Erythroblast (primary cell): ENCODE measurements at regions not wholly inside any gene's neighbourhood (a gene's known extent, or its start where the extent isn't known, plus 50 kb on each side); places are given as distances from the start of the nearest gene placed in this dataset.

Experiments used
- GATA1 ChIP-seq: IDR thresholded peaks from 2 replicates; pipeline ENCODE4 v1.6.1; 2011; ENCODE audit warnings: low read depth, mild to moderate bottlenecking, control low read depth, low read length, moderate library complexity
- POLR2A ChIP-seq: IDR thresholded peaks from 2 replicates; pipeline ENCODE4 v1.6.1; 2011; ENCODE audit warnings: mild to moderate bottlenecking, low read length

- no peak for TF ChIP-seq POLR2A
- TF ChIP-seq GATA1, result no peak
Measured at GRCh38 chr6:21531393-21531792, 62.2 kb upstream of the SOX4 start.
